G401 (cell line): ENCODE measurements at regions not wholly inside any gene's neighbourhood (a gene's known extent, or its start where the extent isn't known, plus 50 kb on each side); places are given as distances from the start of the nearest gene placed in this dataset.

ENCODE experiments used
- DNase-seq: peaks from one replicate; pipeline ENCODE4 v3.0.0-alpha.2; 2015; ENCODE audit warnings: low spot score
- in situ Hi-C: cut with HindIII; loops from 2 replicates; pipeline ENCODE4 v1.10.0; 2016; ENCODE audit warnings: low sequenced_read_pairs, mixed read lengths

GRCh38 chr3:69458803-69459365, 73.0 kb upstream of the FRMD4B start:
- in situ Hi-C loops, result no loop called here

GRCh38 chr3:69456631-69457030, 70.7 kb upstream of the FRMD4B start:
- in situ Hi-C loops, result no loop called here
- no peak for DNase-seq

More at GRCh38 chr3:69458803-69459365, 73.0 kb upstream of the FRMD4B start:
- DNase-seq, result no peak

DNA sequence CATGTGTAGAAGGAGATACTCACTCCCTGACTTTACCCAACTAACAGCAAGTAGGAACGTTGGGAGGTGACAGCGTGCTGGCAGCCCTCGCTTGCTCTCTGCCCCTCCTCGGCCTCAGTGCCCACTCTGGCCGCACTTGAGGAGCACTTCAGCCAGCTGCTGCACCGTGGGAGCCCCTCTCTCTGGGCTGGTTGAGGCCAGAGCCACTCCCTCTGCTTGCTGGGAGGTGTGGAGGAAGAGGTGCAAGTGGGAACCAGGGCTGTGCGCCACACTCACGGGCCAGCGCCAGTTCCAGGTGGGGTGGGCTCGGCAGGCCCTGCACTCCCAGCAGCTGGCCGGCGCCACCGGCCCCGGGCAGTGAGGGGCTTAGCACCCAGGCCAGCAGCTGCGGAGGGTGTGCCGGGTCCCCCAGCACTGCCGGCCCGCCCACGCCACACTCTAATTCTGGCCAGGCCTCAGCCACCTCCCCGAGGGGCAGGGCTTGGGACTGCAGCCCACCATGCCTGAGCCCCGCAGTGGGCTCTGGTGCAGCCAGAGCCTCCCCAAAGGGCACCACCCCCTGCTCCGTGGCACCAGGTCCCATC, 68.4 kb upstream of the FRMD4B start:
- DNase-seq, result no peak
- in situ Hi-C loops, result no loop called here

DNA sequence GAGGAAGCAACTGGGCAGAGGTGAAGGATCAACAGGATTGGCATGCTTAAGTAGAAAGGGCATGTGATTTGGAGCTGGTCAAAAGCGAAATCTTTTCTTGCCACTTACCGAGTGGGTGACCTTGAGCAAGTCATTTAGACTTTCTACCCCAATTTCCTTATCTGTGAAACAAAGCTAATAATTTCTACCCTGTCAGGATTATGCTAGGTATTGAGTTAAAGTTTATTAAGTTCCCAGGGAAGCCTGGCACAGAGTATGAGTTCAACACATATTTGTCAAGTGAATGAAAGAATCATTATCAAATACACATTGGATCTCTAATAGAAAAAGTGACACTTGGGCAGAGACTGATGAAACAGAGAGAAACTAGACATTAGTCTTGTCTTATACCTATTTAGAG, 66.4 kb upstream of the FRMD4B start:
- in situ Hi-C loops, result no loop called here
- no peak for DNase-seq

GRCh38 chr3:69451594-69451993, 65.7 kb upstream of the FRMD4B start:
- in situ Hi-C loops, result no loop called here
- no peak for DNase-seq

- in situ Hi-C loops, result no loop called here
- no peak for DNase-seq
Measured at GRCh38 chr3:69448877-69449276, 63.0 kb upstream of the FRMD4B start.

GRCh38 chr3:69446402-69447072, 60.6 kb upstream of the FRMD4B start:
- in situ Hi-C loops, result no loop called here
- no peak for DNase-seq

GRCh38 chr3:69445498-69445897, 59.6 kb upstream of the FRMD4B start:
- DNase-seq, result peak; percentile 16
- in situ Hi-C loops, result no loop called here

- in situ Hi-C loops, result no loop called here
- DNase-seq, result peak; percentile 9
Measured at GRCh38 chr3:69445024-69445423, 59.1 kb upstream of the FRMD4B start.

DNA sequence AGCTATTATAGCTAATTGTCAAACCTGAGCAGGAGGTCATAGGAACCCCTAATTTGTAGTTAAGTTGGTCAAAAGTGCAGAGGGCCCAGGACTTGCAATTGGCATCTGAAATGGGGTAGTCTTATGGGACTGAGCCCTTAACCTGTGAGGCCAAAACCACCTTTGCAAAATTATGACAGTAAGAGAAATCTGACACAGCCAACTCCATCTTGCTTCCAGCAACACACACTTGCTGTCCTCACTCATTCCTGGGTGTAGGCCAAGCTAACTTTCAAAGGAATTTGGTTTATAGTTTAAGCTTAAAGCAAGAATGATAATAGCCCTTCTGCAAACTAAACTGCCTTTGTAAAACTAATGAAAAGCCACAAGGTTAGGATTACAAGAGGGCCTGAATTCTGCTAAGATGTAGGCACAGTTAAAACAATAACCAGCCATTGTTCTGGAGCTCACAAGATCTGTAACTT, 57.6 kb upstream of the FRMD4B start:
- peak; percentile 37 for DNase-seq
- in situ Hi-C loops, result no loop called here

GRCh38 chr3:69442771-69443311, 57.0 kb upstream of the FRMD4B start:
- in situ Hi-C loops, result no loop called here
- DNase-seq, result peak; percentile 9

GRCh38 chr3:69441732-69442131, 55.8 kb upstream of the FRMD4B start:
- no peak for DNase-seq
- in situ Hi-C loops, result no loop called here

DNA sequence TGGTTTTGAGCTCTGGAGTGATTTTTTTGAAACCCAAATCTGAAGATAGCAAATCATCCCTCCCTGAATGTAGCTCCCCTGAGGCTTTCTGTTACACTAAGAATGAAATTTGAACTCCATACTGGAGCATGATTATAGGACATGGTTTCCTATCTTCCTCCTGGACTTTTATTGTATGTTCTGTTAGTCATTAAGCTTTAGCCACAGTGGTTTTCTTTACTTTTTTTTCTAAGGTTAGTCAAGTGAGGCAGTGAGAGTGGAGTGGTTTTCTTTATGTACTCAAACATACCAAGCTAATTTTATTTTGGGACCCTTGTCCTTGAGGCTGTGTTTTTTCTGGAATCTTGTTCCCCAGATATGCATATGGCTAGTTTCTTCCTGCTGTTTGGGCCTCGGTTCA, 55.2 kb upstream of the FRMD4B start:
- DNase-seq, result no peak
- in situ Hi-C loops, result no loop called here

DNA sequence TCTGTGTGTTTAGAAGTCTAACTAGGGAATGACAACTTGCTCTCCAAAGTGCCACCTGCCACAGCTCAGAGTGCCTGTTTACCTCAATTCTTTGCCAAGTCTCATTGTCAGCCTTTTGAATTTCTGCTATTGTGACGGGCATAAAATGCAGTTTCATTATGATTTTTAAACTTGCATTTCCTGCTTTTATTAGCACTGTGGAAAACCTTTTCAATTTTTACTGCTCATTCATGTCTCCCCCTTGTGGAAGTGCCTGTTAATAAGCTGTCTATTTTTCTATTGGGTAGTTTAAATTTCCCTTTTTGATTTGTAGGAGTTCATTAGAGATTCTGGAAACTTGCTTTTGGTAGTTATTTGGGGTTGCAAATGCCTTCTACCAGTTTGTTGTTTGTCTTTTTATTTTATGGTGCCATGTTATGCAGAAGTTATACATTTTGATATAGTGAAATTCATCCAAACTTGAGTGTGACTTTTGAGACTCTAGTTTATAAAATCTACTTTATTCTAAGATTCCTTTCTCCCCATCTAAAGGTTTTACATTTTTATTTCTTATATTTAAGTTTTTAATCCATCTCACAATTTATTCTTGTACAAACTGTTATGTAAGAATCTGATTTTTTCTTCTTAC, 53.9 kb upstream of the FRMD4B start:
- in situ Hi-C loops, result no loop called here

GRCh38 chr3:69438476-69438875, 52.6 kb upstream of the FRMD4B start:
- in situ Hi-C loops, result no loop called here

More for the DNA sequence above, 53.9 kb upstream of the FRMD4B start:
- DNase-seq, result no peak

DNA sequence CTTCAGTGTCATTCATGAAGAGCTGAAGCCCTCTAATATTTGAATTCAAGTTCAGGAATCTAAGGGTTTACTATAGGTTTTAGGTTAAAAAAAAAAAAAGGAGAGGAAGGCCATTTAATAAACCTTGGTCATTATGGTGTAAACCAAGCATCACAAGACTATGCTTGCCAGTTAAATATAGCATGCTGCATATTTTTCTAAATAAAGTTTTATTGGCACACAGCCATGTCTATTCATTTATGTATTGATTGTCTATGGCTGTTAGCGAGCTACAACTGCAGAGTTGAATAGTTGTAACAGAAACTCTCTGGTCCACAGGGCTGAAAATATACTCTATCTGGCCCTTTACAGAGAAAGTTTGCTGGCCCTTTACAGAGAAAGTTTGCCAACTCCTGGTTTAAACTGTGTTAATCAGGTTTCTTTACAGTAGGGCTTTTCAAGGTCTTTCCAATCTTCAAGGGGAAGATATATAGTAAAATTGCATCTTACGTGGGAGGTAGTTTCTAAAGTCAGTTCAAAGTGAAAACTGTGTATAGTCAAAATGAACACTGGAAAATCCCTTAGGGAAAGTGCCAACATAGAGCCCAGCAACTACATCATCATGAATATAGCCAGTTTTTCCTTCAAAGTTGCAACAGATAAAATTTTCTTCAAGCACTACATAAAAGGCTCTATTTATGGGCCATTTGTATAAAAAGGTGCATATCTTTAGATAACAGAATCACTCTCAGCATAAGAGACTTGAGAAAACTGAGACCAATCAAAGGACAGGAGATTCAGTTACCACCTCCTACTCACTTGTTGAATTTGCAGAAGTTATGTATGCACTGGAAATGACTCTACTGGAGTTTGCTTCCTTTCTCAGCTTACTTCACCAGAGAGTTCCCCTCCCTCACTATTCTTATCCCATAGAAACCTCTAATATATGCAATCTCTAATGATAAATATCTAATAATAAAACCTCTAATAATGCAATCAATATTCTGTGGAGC, 49.7 kb upstream of the FRMD4B start:
- no peak for DNase-seq
- in situ Hi-C loops, result no loop called here

More at GRCh38 chr3:69438476-69438875, 52.6 kb upstream of the FRMD4B start:
- DNase-seq, result no peak
